Endometrium (tissue), 2 donors: ENCODE measurements at regions not wholly inside any gene's neighbourhood (a gene's known extent, or its start where the extent isn't known, plus 50 kb on each side); places are given as distances from the start of the nearest gene placed in this dataset.

Source experiments
- FAIRE-seq: peaks from 2 replicates; lab custom pipeline; 2012; peaks lifted over from hg19 to GRCh38; lab: Jason Lieb, UNC
- donor health status: control.
- donor health status: control.

GRCh38 chr19:27774337-27774736 is 1438.6 kb downstream of the UQCRFS1 start:
- no peak for FAIRE-seq

GRCh38 chr19:27773318-27774094 is 1439.4 kb downstream of the UQCRFS1 start:
- no peak for FAIRE-seq

DNA sequence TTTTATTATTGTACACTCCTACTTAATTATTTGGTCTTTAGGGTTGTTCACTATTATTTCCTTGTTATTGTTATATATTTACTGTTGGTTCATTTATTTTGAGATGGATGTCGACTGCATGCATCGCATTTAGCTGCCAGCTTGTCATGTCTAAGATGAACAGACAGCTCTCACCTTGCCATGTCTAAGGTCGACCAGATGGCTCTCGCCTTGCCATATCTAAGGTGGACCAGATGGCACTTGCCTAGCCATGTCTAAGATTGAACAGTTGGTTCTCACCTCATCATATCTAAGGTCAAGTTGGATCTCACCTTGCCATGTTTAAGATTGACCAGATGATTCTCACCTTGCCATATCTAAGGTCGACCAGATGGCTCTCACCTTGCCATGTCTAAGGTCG is 1440.9 kb downstream of the UQCRFS1 start:
- no peak for FAIRE-seq

GRCh38 chr19:27770095-27770494 is 1442.9 kb downstream of the UQCRFS1 start:
- no peak for FAIRE-seq

DNA sequence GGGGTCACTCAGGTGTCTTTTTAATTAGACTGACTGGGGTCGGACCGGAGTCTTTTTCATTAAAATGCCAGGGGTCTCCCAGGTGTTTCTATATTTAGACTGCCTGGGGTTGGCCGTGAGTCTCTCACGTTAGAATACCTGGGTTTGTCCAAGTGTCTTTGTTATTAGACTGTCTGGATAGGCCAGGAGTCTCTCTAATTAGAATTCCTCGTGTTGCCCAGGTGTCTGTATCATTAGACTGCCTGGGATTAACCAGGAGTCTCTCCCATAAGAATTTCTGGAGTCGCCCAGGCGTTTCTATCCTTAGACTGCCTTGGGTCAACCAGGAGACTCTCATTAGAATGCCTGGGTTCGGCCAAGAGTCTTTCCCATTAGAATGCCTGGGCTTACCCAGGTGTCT is 1445.7 kb downstream of the UQCRFS1 start:
- no peak for FAIRE-seq

GRCh38 chr19:27765912-27766725 is 1446.8 kb downstream of the UQCRFS1 start:
- FAIRE-seq: no peak

GRCh38 chr19:27765397-27765796 is 1447.6 kb downstream of the UQCRFS1 start:
- FAIRE-seq: no peak

DNA sequence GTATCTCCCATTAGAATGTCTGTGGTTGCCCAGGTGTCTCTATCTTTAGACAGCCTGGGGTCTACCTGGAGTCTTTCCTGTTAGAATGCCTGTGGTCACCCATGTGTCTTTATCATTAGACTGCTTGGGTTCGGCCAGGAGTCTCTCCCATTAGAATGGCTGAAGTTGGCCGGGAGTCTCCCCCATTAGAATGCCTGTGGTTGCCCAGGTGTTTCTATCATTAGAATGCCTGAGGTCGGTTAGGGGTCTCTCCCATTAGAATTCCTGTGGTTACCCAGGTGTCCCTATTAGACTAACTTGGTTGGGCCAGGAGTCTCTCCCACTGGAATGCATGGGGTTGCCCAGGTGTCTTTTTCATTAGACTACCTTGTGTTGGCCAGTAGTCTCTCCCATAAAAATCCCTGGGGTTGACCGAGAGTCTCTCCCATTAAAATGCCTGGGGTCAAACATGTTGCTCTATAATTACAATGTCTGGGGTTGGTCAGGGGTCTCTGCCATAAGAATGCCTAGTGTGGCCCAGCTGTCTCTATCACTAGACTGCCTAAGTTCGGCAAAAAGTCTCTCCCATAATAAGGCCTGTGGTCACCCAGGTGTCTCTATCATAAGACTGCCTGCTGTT is 1448.7 kb downstream of the UQCRFS1 start:
- FAIRE-seq: no peak

- no peak for FAIRE-seq
Measured at GRCh38 chr19:27762933-27763332, 1450.0 kb downstream of the UQCRFS1 start.

GRCh38 chr19:27759896-27760295 is 1453.1 kb downstream of the UQCRFS1 start:
- no peak for FAIRE-seq

- no peak for FAIRE-seq
Measured at GRCh38 chr19:27758626-27759505, 1454.1 kb downstream of the UQCRFS1 start.

- no peak for FAIRE-seq
Measured at GRCh38 chr19:27754700-27755099, 1458.3 kb downstream of the UQCRFS1 start.

- no peak for FAIRE-seq
Measured at GRCh38 chr19:27753622-27754021, 1459.3 kb downstream of the UQCRFS1 start.

- FAIRE-seq: no peak
Measured at GRCh38 chr19:27752530-27753184, 1460.3 kb downstream of the UQCRFS1 start.

DNA sequence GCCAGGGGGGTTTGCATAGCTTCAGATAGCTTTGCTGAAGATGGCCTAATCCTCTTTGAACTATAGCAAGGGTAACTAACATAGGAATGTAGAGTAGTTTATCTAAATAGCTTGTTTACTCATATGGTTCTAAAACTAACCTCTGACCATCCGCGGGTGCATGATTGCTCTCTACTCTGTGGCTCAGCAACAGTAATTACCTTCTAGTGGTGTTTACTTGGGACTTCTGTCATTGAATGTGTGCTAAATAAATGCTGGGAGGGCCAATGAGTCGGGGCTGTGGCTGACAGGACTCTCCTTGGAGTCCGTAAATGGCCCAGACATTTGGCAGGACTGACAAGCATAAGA is 1461.9 kb downstream of the UQCRFS1 start:
- no peak for FAIRE-seq

DNA sequence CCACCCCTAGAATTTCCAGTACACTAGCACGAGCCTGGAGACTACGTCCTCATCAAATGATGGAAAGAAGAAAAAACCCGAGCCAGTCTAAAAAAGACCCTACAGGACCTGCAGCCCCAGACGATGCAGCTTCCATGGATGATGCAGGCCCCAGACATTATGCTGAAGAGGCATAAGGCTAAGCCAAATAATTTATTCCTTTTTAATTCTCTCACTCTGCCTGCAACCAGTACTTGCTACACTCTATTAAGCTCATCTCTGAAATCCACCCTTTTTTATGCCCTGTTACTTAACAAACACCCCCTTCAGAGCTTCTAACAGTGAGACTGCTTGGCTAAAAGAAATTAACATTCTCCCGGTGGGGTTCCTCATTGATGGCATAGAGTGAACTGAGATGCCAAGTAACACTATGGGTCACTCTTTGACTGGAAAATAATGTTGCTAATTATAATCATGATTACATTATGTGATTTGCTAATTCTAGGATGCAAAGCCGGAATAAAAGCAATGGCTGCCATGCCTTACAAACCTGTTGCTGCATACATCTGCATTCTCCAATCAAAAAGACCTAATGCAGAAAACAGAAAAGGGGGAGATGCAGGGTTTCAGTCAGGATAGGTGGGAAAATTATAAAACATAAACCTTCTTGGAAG is 1462.4 kb downstream of the UQCRFS1 start:
- no peak for FAIRE-seq

DNA sequence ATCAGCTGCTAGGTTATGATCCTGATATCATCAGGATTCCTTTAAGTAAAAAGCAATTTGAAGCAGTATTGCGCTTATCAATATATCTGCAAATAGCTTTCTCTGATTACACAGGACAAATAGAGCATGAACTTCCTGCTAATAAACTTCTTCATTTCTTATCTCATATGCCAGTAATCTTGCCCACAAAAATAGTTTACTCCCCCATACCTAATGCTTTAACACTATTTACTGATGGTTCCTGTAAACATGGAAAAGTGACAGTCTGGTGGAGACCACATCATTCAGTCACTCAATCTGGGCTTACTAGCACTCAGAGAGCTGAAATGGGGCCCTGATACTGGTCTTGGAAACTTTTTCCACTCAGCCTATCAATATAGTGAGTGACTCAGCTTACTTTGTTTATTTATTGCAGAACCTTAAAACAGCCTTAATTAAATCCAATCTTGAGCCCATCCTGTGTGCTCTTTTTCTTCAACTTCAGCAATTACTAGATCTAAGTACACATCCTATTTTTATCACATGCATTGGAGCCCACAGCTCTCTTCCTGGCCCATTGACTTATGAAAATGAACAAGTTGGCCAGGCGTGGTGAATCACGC is 1464.3 kb downstream of the UQCRFS1 start:
- no peak for FAIRE-seq

GRCh38 chr19:27746691-27747380 is 1466.1 kb downstream of the UQCRFS1 start:
- FAIRE-seq: no peak

- FAIRE-seq: no peak
Measured at GRCh38 chr19:27745978-27746542, 1466.9 kb downstream of the UQCRFS1 start.
